ENCODE measurements at regions not wholly inside any gene's neighbourhood (a gene's known extent, or its start where the extent isn't known, plus 50 kb on each side); places are given as distances from the start of the nearest gene placed in this dataset.

DNA sequence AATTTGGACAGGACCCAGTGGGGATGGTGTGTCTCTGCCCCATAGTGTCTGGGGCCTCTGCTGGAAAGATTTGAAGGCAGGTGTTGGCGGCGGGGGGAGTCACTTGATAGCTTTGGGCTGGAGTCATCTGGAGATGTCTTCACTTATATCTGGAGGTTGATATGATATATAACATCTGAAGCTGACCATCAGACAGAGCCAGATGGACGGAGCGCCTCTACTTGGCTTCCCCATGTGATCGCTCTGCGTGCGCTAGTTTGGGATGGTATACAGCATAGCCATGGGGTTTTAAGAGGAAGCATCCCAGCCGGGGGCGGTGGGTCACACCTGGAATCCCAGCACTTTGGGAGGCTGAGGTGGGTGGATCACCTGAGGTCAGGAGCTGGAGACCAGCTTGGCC lies 130.7 kb upstream of the NLRP1 start:
- Histone ChIP-seq H3K4me1 (ENCODE audit: insufficient read depth, low read length) (peaks cover 2% of the 10 kb centered on the region), H3K36me3 (ENCODE audit: insufficient read depth, low read length) (no peaks in the 10 kb centered on the region), H4K20me1 (ENCODE audit: insufficient read depth, low read length) (no peaks in the 10 kb centered on the region), H3K4me2 (ENCODE audit: insufficient read depth, low read length) (no peak overlapping the region), H3K4me3 (ENCODE audit: insufficient read depth, low read length) (no peak overlapping the region), H3K27me3 (ENCODE audit: insufficient read depth, low read length) (peaks cover 27% of the 10 kb centered on the region), H3K9me3 (ENCODE audit: low read depth, low read length) (no peaks in the 10 kb centered on the region), H2AFZ (ENCODE audit: low read length) (no peak overlapping the region), H3K79me2 (ENCODE audit: insufficient read depth, low read length) (no peaks in the 10 kb centered on the region), H3K27ac (ENCODE audit: low read depth, low read length) (no peak overlapping the region)
- TF ChIP-seq, protein P1, sequence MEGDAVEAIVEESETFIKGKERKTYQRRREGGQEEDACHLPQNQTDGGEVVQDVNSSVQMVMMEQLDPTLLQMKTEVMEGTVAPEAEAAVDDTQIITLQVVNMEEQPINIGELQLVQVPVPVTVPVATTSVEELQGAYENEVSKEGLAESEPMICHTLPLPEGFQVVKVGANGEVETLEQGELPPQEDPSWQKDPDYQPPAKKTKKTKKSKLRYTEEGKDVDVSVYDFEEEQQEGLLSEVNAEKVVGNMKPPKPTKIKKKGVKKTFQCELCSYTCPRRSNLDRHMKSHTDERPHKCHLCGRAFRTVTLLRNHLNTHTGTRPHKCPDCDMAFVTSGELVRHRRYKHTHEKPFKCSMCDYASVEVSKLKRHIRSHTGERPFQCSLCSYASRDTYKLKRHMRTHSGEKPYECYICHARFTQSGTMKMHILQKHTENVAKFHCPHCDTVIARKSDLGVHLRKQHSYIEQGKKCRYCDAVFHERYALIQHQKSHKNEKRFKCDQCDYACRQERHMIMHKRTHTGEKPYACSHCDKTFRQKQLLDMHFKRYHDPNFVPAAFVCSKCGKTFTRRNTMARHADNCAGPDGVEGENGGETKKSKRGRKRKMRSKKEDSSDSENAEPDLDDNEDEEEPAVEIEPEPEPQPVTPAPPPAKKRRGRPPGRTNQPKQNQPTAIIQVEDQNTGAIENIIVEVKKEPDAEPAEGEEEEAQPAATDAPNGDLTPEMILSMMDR (IDR thresholded peaks at IDR 0.05; ENCODE audit: extremely low read depth, low read depth, low read length) = no peak
- DNase-seq (ENCODE audit: insufficient read length, low spot score, missing footprints) = no peak

DNA sequence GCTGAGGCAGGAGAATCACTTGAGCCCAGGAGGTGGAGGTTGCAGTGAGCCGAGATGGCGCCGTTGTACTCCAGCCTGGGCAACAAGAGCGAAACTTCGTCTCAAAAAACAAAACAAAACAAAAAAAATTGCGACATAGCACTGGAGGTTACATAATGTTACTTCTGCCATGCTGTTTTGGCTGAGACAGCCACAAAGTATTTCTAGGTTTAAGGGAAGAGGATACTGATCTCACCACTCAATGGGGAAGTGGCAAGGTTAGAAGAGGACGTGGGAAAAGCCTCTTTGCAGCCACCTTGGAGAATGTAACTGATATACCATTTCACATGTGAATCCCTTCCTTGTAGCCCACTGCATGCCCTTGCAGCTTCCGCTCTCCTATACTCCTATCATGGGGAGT lies 131.2 kb upstream of the NLRP1 start:
- Histone ChIP-seq H3K36me3 (ENCODE audit: insufficient read depth, low read length) (no peaks in the 10 kb centered on the region), H3K4me2 (ENCODE audit: insufficient read depth, low read length) (no peak overlapping the region), H3K27ac (ENCODE audit: low read depth, low read length) (no peak overlapping the region), H3K4me3 (ENCODE audit: insufficient read depth, low read length) (no peak overlapping the region), H2AFZ (ENCODE audit: low read length) (no peak overlapping the region), H3K9me3 (ENCODE audit: low read depth, low read length) (no peaks in the 10 kb centered on the region), H3K79me2 (ENCODE audit: insufficient read depth, low read length) (no peaks in the 10 kb centered on the region), H3K27me3 (ENCODE audit: insufficient read depth, low read length) (peaks cover 27% of the 10 kb centered on the region), H3K4me1 (ENCODE audit: insufficient read depth, low read length) (peaks cover 2% of the 10 kb centered on the region), H4K20me1 (ENCODE audit: insufficient read depth, low read length) (no peaks in the 10 kb centered on the region)
- TF ChIP-seq, protein P1 (IDR thresholded peaks at IDR 0.05; ENCODE audit: extremely low read depth, low read depth, low read length) = no peak
- no peak for DNase-seq (ENCODE audit: insufficient read length, low spot score, missing footprints)

DNA sequence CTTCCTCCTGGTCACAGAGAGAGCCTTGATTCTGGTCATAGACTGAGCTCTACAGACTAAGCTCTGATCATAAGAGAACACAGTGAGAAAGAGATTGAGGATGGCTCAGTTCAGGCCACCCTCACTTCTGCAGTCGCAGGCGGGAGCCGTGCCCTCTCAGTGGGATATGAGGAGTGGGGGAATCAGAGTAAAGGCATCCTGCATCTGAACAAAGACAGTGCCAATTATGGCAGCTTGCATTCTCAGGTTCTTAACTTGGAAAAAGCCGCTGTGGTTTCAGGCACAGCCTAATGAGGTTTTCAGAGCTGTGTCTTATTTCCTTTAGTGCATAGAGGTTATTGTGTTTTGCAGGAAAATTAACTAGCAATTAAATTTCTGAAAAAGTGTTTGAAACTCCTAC lies 134.4 kb upstream of the NLRP1 start:
- no peak overlapping the region for H3K4me3 ChIP-seq (ENCODE audit: insufficient read depth, low read length)

DNA sequence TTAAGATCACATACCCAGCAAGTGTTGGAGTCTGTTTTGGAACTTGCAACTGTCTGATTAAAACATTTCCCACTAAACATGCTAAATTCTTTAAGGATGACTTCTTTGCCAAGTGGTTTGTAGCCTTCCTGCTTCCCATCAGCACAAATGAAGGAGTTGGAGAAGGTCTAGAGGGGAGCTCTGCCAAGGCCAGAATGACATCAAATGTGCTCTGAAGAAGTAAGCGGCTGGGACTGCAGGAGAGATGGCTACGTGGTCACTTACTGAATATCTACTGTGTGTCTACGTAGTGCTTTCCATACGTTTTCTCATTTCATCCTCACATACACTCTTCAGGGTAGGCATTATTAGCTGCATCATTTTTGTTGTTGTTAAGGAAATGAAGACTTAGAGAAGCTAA lies 135.7 kb upstream of the NLRP1 start:
- H3K4me1 ChIP-seq (ENCODE audit: insufficient read depth, low read length) = peaks cover 2% of the 10 kb centered on the region
- H3K36me3 ChIP-seq (ENCODE audit: insufficient read depth, low read length) = no peaks in the 10 kb centered on the region
- no peak overlapping the region for H3K27ac ChIP-seq (ENCODE audit: low read depth, low read length)
- H2AFZ ChIP-seq (ENCODE audit: low read length) = no peak overlapping the region
- H3K79me2 ChIP-seq (ENCODE audit: insufficient read depth, low read length) = no peaks in the 10 kb centered on the region
- H3K9me3 ChIP-seq (ENCODE audit: low read depth, low read length) = no peaks in the 10 kb centered on the region
- H3K4me2 ChIP-seq (ENCODE audit: insufficient read depth, low read length) = no peak overlapping the region
- TF ChIP-seq, protein P1 (IDR thresholded peaks at IDR 0.05; ENCODE audit: extremely low read depth, low read depth, low read length) = no peak
- peaks cover 3% of the 10 kb centered on the region for H3K27me3 ChIP-seq (ENCODE audit: insufficient read depth, low read length)
- H3K4me3 ChIP-seq (ENCODE audit: insufficient read depth, low read length) = no peak overlapping the region
- no peak for DNase-seq (ENCODE audit: insufficient read length, low spot score, missing footprints)
- H4K20me1 ChIP-seq (ENCODE audit: insufficient read depth, low read length) = no peaks in the 10 kb centered on the region

More for the DNA sequence above, 134.4 kb upstream of the NLRP1 start:
- Histone ChIP-seq H3K4me1 (ENCODE audit: insufficient read depth, low read length) (peaks cover 2% of the 10 kb centered on the region), H2AFZ (ENCODE audit: low read length) (no peak overlapping the region), H4K20me1 (ENCODE audit: insufficient read depth, low read length) (no peaks in the 10 kb centered on the region), H3K36me3 (ENCODE audit: insufficient read depth, low read length) (no peaks in the 10 kb centered on the region), H3K27me3 (ENCODE audit: insufficient read depth, low read length) (peaks cover 3% of the 10 kb centered on the region), H3K79me2 (ENCODE audit: insufficient read depth, low read length) (no peaks in the 10 kb centered on the region), H3K9me3 (ENCODE audit: low read depth, low read length) (no peaks in the 10 kb centered on the region), H3K4me2 (ENCODE audit: insufficient read depth, low read length) (no peak overlapping the region), H3K27ac (ENCODE audit: low read depth, low read length) (no peak overlapping the region)
- DNase-seq (ENCODE audit: insufficient read length, low spot score, missing footprints) = no peak
- TF ChIP-seq, protein P1 (IDR thresholded peaks at IDR 0.05; ENCODE audit: extremely low read depth, low read depth, low read length) = no peak

Measured in osteoblast (primary cell).